SK-N-SH (cell line): ENCODE measurements at regions not wholly inside any gene's neighbourhood (a gene's known extent, or its start where the extent isn't known, plus 50 kb on each side); places are given as distances from the start of the nearest gene placed in this dataset.

Experiments
- CHD2 ChIP-seq: fragments of 150-350 bp; IDR thresholded peaks from 2 replicates; pipeline ENCODE4 v1.6.1; 2018; ENCODE audit warnings: low read length; ENCODE audit not compliant: partially characterized antibody
- CTCF ChIP-seq: fragments of 200-600 bp; sonication (generic); IDR thresholded peaks from 2 replicates; pipeline ENCODE4 v1.6.1; 2017; ENCODE audit warnings: antibody characterized with exemption, mild to moderate bottlenecking, moderate library complexity
- EP300 ChIP-seq, 2 experiments: IDR thresholded peaks; 2 replicates each; pipeline versions ENCODE4 v1.4.0 to v1.6.1; 2012; ENCODE audit warnings: borderline replicate concordance in 1 of 2, low read depth in 1 of 2, low read length in 1 of 2
- FOXM1 ChIP-seq: IDR thresholded peaks from 2 replicates; pipeline ENCODE4 v1.4.0; 2012; ENCODE audit warnings: low read depth, mild to moderate bottlenecking
- GABPA ChIP-seq: IDR thresholded peaks from 2 replicates; pipeline ENCODE4 v1.4.0; 2012; ENCODE audit warnings: low read depth, mild to moderate bottlenecking
- JUND ChIP-seq: IDR thresholded peaks from 2 replicates; pipeline ENCODE4 v1.4.0; 2012
- MAX ChIP-seq: IDR thresholded peaks from 2 replicates; pipeline ENCODE4 v1.4.0; 2012; ENCODE audit warnings: low read depth
- MXI1 ChIP-seq: IDR thresholded peaks from 2 replicates; pipeline ENCODE4 v1.6.1; 2012; ENCODE audit warnings: mild to moderate bottlenecking, low read depth, low read length, improper control_type of control experiment
- PBX3 ChIP-seq: IDR thresholded peaks from 2 replicates; pipeline ENCODE4; 2012
- POLR2AphosphoS5 ChIP-seq: IDR thresholded peaks from 2 replicates; pipeline ENCODE4 v1.6.1; 2012; ENCODE audit warnings: low read depth, low read length
- RAD21 ChIP-seq: IDR thresholded peaks from 2 replicates; pipeline ENCODE4 v1.6.1; 2012; ENCODE audit warnings: mild to moderate bottlenecking, low read length
- RCOR1 ChIP-seq: fragments of 150-350 bp; IDR thresholded peaks from 2 replicates; pipeline ENCODE4 v1.6.1; 2017; ENCODE audit warnings: antibody characterized with exemption, low read length
- REST ChIP-seq: IDR thresholded peaks from 2 replicates; pipeline ENCODE4 v1.6.1; 2012; ENCODE audit warnings: mild to moderate bottlenecking, low read depth, low read length, moderate library complexity
- YY1 ChIP-seq: IDR thresholded peaks from 2 replicates; pipeline ENCODE4 v1.4.0; 2012; ENCODE audit warnings: low read depth, mild to moderate bottlenecking

- TF ChIP-seq CTCF = no peak
- no peak for TF ChIP-seq CHD2
- no peak for TF ChIP-seq RAD21
- TF ChIP-seq YY1 = no peak
- no peak for TF ChIP-seq FOXM1
- no peak for TF ChIP-seq GABPA
- TF ChIP-seq MXI1 = no peak
- no peak for TF ChIP-seq RCOR1
- no peak for TF ChIP-seq MAX
- no peak for TF ChIP-seq POLR2AphosphoS5
- no peak for TF ChIP-seq EP300 (IDR thresholded peaks at IDR 0.05; ENCODE audit: borderline replicate concordance in 1 of 2, low read depth in 1 of 2, low read length in 1 of 2)
- TF ChIP-seq REST = no peak
- TF ChIP-seq JUND = no peak
- no peak for TF ChIP-seq PBX3
Observed at GRCh38 chr2:52960881-52961280, 806.7 kb upstream of the CHAC2 start.
